Fibroblast of gingiva (primary cell): ENCODE measurements at regions not wholly inside any gene's neighbourhood (a gene's known extent, or its start where the extent isn't known, plus 50 kb on each side); places are given as distances from the start of the nearest gene placed in this dataset.

ENCODE experiments used
- DNase-seq: peaks from one replicate; pipeline ENCODE4 v3.0.0-alpha.2; 2011; ENCODE audit warnings: low read depth

GRCh38 chr21:34192646-34193285 is 119.4 kb downstream of the MRPS6 start:
- no peak for DNase-seq

GRCh38 chr21:34195335-34195734 is 122.0 kb downstream of the MRPS6 start:
- no peak for DNase-seq

GRCh38 chr21:34196996-34197395 is 123.6 kb downstream of the MRPS6 start:
- no peak for DNase-seq

GRCh38 chr21:34197561-34197960 is 124.2 kb downstream of the MRPS6 start:
- no peak for DNase-seq

- DNase-seq, result no peak
These were observed 125.1 kb downstream of the MRPS6 start for GRCh38 chr21:34198231-34199120.

- no peak for DNase-seq
These were observed 125.9 kb downstream of the MRPS6 start for GRCh38 chr21:34199121-34199910.

GRCh38 chr21:34200288-34200905 is 127.0 kb downstream of the MRPS6 start:
- no peak for DNase-seq

GRCh38 chr21:34201001-34201400 is 127.6 kb downstream of the MRPS6 start:
- DNase-seq, result no peak

GRCh38 chr21:34201481-34201858 is 128.1 kb downstream of the MRPS6 start:
- DNase-seq, result no peak

- peak; percentile 38 for DNase-seq
These were observed 129.4 kb downstream of the MRPS6 start for GRCh38 chr21:34202553-34203372.

GRCh38 chr21:34203851-34204420 is 130.6 kb downstream of the MRPS6 start:
- DNase-seq, result no peak

- DNase-seq, result no peak
These were observed 131.4 kb downstream of the MRPS6 start for GRCh38 chr21:34204481-34205439.

- peak; percentile 94 for DNase-seq
These were observed 132.6 kb downstream of the MRPS6 start for GRCh38 chr21:34205811-34206571.

GRCh38 chr21:34213959-34214358 is 140.6 kb downstream of the MRPS6 start:
- no peak for DNase-seq

GRCh38 chr21:34215501-34215900 is 142.1 kb downstream of the MRPS6 start:
- DNase-seq, result no peak

GRCh38 chr21:34215911-34216717 is 142.7 kb downstream of the MRPS6 start:
- peak; percentile 26 for DNase-seq

- DNase-seq, result no peak
These were observed 143.3 kb downstream of the MRPS6 start for GRCh38 chr21:34216718-34217032.

- no peak for DNase-seq
These were observed 143.9 kb downstream of the MRPS6 start for GRCh38 chr21:34217263-34217662.
